Activated B cell treated with CpG ODN at 0.5 μM for 24 hours (primary cell): ENCODE measurements at regions not wholly inside any gene's neighbourhood (a gene's known extent, or its start where the extent isn't known, plus 50 kb on each side); places are given as distances from the start of the nearest gene placed in this dataset.

Source experiments
- ATAC-seq: fragments of 200-7000 bp; cut with Tn5 transposase; one replicate; pipeline ENCODE4 v1.10.0; 2021; ENCODE audit warnings: low read depth, mild to moderate bottlenecking, moderate library complexity
- CTCF ChIA-PET: fragments of 350-600 bp; sonication (Branson Sonifier 250); formaldehyde crosslinking; loops from one replicate; lab custom pipeline; 2021; ENCODE audit warnings: antibody characterized with exemption; lab: Charles Lee
- POLR2A ChIA-PET: fragments of 350-600 bp; sonication (Branson Sonifier 250); formaldehyde crosslinking; loops from one replicate; lab custom pipeline; 2021; ENCODE audit warnings: antibody characterized with exemption; lab: Charles Lee
- DNase-seq: peaks from one replicate; pipeline ENCODE4 v3.0.0; 2022
- H3K27ac Mint-ChIP-seq: one replicate; pipeline ENCODE4 v1.8.0; 2020; ENCODE audit warnings: mixed read lengths
- H3K27me3 Mint-ChIP-seq: one replicate; pipeline ENCODE4 v1.8.0; 2021; ENCODE audit warnings: mixed read lengths
- H3K36me3 Mint-ChIP-seq: one replicate; pipeline ENCODE4 v1.8.0; 2021; ENCODE audit warnings: low read depth, mixed read lengths
- H3K4me1 Mint-ChIP-seq: one replicate; pipeline ENCODE4 v1.8.0; 2021; ENCODE audit warnings: mixed read lengths
- H3K4me3 Mint-ChIP-seq: one replicate; pipeline ENCODE4 v1.8.0; 2020; ENCODE audit warnings: mild to moderate bottlenecking, mixed read lengths
- H3K9me3 Mint-ChIP-seq: one replicate; pipeline ENCODE4 v1.8.0; 2020; ENCODE audit warnings: mixed read lengths
- CTCF ChIP-seq: fragments of 200-600 bp; IDR thresholded peaks from one replicate; pipeline ENCODE4 v1.8.0; 2022; ENCODE audit warnings: antibody characterized with exemption, mild to moderate bottlenecking
- intact Hi-C: fragments of 100-400 bp; cut with micrococcal nuclease; formaldehyde crosslinking; loops from one replicate; pipeline ENCODE4 v1.15.1; 2024

GRCh38 chr2:240248721-240249422 lies 108.4 kb upstream of the OTOS start:
- no peak for TF ChIP-seq CTCF
- POLR2A ChIA-PET = no interaction called here
- ATAC-seq = no peak
- CTCF ChIA-PET = no interaction called here
- Mint-ChIP-seq H3K9me3 (peaks cover 2% of the 10 kb centered on the region), H3K36me3 (no peaks in the 10 kb centered on the region), H3K4me1 (no peaks in the 10 kb centered on the region), H3K27ac (no peak overlapping the region), H3K4me3 (no peak overlapping the region), H3K27me3 (peaks cover 12% of the 10 kb centered on the region)
- intact Hi-C loops = no loop called here
- no peak for DNase-seq

- no peak for DNase-seq
- CTCF ChIA-PET = no interaction called here
- ATAC-seq = no peak
- Mint-ChIP-seq H3K9me3 (peaks cover 2% of the 10 kb centered on the region), H3K36me3 (no peaks in the 10 kb centered on the region), H3K27me3 (peaks cover 12% of the 10 kb centered on the region), H3K27ac (no peak overlapping the region), H3K4me1 (no peaks in the 10 kb centered on the region), H3K4me3 (no peak overlapping the region)
- intact Hi-C loops = no loop called here
- POLR2A ChIA-PET = no interaction called here
- no peak for TF ChIP-seq CTCF
These were observed 109.1 kb upstream of the OTOS start for GRCh38 chr2:240249423-240250149.

- ATAC-seq = no peak
- CTCF ChIA-PET = no interaction called here
- intact Hi-C loops = no loop called here
- H3K27me3 Mint-ChIP-seq = peaks cover 8% of the 10 kb centered on the region
- peaks cover 2% of the 10 kb centered on the region for H3K9me3 Mint-ChIP-seq
- no peak overlapping the region for H3K4me3 Mint-ChIP-seq
- H3K27ac Mint-ChIP-seq = no peak overlapping the region
- TF ChIP-seq CTCF = no peak
- DNase-seq = no peak
- POLR2A ChIA-PET = no interaction called here
- no peaks in the 10 kb centered on the region for H3K36me3 Mint-ChIP-seq
- H3K4me1 Mint-ChIP-seq = no peaks in the 10 kb centered on the region
These were observed 109.9 kb upstream of the OTOS start for GRCh38 chr2:240250150-240250984.

GRCh38 chr2:240250985-240251847 lies 110.8 kb upstream of the OTOS start:
- intact Hi-C loops = no loop called here
- Mint-ChIP-seq H3K9me3 (peaks cover 2% of the 10 kb centered on the region), H3K4me3 (no peak overlapping the region), H3K36me3 (no peaks in the 10 kb centered on the region), H3K27ac (no peak overlapping the region), H3K27me3 (peaks cover 2% of the 10 kb centered on the region), H3K4me1 (no peaks in the 10 kb centered on the region)
- ATAC-seq (no peak), DNase-seq (no peak)
- no peak for TF ChIP-seq CTCF
- ChIA-PET CTCF (no interaction called here), POLR2A (no interaction called here)
